Lower lobe of right lung (tissue), 2 donors: ENCODE measurements at regions not wholly inside any gene's neighbourhood (a gene's known extent, or its start where the extent isn't known, plus 50 kb on each side); places are given as distances from the start of the nearest gene placed in this dataset.
A peak's percentile ranks its signal among the peaks of the same experiment; 100 is the strongest.

Experiments used
- ATAC-seq, 2 donors: fragments of 200-7000 bp; cut with Tn5 transposase; one replicate each; pipeline ENCODE4 v1.9.1; 2020 to 2022; ENCODE audit warnings: mild to moderate bottlenecking in 2 of 2, moderate library complexity in 2 of 2
- DNase-seq: peaks from one replicate; pipeline ENCODE4 v3.0.0-alpha.2; 2020
- H3K27ac ChIP-seq: fragments of 200-600 bp; one replicate; pipeline ENCODE4 v1.8.0; 2022
- H3K27me3 ChIP-seq: fragments of 200-600 bp; one replicate; pipeline ENCODE4 v1.8.0; 2022; ENCODE audit warnings: low read depth
- H3K36me3 ChIP-seq: fragments of 200-600 bp; one replicate; pipeline ENCODE4 v1.8.0; 2022; ENCODE audit warnings: mild to moderate bottlenecking
- H3K4me1 ChIP-seq: fragments of 200-600 bp; one replicate; pipeline ENCODE4 v1.8.0; 2022
- H3K4me3 ChIP-seq: fragments of 200-600 bp; one replicate; pipeline ENCODE4 v1.8.0; 2022; ENCODE audit warnings: mild to moderate bottlenecking
- H3K9me3 ChIP-seq: fragments of 200-600 bp; one replicate; pipeline ENCODE4 v1.8.0; 2022
- intact Hi-C: fragments of 100-400 bp; cut with DNase I; formaldehyde crosslinking; loops from one replicate; pipeline ENCODE4 v1.11.0; 2022
- TF ChIP-seq, protein P1 (sequence below): fragments of 200-600 bp; IDR thresholded peaks from one replicate; pipeline ENCODE4 v1.8.0; 2022; ENCODE audit warnings: antibody characterized with exemption, mild to moderate bottlenecking
- donor health status: DM: no; HTN: yes; CAD: no; lungs with severe emphysema.

DNA sequence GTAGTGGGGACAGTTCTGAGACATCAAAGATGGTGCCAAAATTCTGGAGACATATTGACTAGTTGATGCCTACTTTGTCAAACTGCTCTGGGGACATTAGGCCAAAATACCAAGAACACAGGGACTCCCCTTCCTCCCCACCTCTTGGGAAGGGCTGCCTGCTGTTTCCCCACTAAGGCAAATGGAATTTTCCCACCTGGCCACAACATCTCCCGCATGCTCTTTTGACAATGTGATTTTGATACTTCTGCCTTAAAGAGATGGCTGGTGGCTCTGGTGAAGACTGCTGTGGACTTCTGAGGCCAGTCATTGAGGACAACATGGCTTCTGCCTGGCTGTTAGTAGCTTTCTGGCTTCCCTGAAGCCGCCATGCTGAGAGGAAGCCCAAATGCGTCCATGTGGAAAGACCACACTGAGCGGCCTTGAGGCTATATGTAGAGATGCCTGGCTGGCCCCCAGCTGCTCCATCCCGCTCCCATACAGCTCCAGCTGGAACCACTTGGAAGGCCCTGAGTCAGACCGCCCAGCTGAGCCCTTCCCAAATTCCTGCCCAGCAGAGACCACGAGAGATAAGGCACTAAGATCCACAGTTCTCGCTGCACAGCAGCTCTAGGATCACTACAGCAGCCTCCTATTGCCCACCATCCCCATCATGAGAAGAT, 226.7 kb downstream of the SYK start:
- intact Hi-C loops, result no loop called here
- Histone ChIP-seq H3K27me3 (no peaks in the 10 kb centered on the region), H3K4me3 (no peak overlapping the region), H3K9me3 (no peaks in the 10 kb centered on the region), H3K4me1 (no peaks in the 10 kb centered on the region), H3K36me3 (no peaks in the 10 kb centered on the region), H3K27ac (no peak overlapping the region)
- DNase-seq, result no peak
- no peak for ATAC-seq
- TF ChIP-seq, protein P1, sequence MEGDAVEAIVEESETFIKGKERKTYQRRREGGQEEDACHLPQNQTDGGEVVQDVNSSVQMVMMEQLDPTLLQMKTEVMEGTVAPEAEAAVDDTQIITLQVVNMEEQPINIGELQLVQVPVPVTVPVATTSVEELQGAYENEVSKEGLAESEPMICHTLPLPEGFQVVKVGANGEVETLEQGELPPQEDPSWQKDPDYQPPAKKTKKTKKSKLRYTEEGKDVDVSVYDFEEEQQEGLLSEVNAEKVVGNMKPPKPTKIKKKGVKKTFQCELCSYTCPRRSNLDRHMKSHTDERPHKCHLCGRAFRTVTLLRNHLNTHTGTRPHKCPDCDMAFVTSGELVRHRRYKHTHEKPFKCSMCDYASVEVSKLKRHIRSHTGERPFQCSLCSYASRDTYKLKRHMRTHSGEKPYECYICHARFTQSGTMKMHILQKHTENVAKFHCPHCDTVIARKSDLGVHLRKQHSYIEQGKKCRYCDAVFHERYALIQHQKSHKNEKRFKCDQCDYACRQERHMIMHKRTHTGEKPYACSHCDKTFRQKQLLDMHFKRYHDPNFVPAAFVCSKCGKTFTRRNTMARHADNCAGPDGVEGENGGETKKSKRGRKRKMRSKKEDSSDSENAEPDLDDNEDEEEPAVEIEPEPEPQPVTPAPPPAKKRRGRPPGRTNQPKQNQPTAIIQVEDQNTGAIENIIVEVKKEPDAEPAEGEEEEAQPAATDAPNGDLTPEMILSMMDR, result no peak

DNA sequence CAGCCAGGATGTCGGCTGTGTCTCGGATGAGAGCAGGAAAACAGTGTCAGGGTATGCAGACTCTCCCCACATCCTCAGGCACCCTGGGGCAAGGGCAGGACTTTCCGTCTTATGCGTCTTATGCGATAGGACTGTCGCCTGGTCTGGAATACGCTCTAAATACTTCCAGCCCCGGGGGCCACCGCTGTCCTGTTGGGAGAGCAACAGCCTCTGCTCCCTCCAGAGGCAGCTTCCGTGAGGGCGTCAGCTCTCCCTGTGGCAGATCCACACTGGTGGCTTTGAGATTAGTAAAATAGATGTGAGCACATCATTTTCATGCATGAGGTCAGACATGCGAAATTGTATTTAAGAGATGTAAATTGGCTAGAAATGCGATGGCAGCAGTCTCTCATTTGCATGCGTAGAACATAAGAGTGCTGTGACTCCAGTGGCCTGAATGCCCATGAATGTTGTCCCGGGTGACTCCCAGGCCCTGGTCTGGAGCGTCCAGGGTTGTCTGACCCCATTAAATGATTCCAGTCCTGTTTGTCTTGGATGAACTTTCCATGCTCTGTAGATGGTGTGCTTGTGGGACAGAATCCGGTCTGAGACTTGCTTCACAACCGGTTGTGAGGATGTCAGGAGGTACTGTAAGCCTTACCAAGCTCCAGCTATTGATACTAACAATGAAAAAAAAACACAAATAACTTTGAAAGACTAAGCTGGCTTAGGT, 228.2 kb downstream of the SYK start:
- H3K9me3 ChIP-seq, result no peaks in the 10 kb centered on the region
- TF ChIP-seq, protein P1, result no peak
- H3K27ac ChIP-seq, result no peak overlapping the region
- H3K27me3 ChIP-seq, result no peaks in the 10 kb centered on the region
- intact Hi-C loops, result no loop called here
- H3K4me1 ChIP-seq, result no peaks in the 10 kb centered on the region
- DNase-seq (no peak), ATAC-seq (no peak)
- H3K4me3 ChIP-seq, result no peak overlapping the region
- H3K36me3 ChIP-seq, result no peaks in the 10 kb centered on the region

DNA sequence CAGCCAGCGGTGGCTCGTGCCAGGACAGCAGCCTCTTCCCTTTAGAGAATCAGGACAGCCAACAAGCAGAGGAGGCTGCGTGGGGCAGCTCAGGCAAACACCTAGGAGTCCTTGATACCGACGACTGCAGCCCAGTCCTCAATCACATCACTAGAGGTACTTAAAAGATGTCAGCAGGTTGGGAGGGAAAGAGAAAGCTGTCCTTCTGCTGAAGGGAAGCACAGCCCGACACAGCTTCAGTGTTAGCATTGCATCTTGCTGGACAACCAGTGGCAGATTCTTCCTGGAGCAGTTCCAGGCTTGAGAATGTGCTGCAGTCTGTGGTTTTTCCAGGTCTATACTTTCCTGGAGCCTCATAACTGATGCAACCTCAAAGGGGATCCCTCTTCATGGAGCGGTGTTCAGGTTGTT, 230.5 kb downstream of the SYK start:
- Histone ChIP-seq H3K27me3 (no peaks in the 10 kb centered on the region), H3K36me3 (no peaks in the 10 kb centered on the region), H3K4me3 (no peak overlapping the region), H3K9me3 (no peaks in the 10 kb centered on the region), H3K4me1 (peaks cover 5% of the 10 kb centered on the region), H3K27ac (no peak overlapping the region)
- ATAC-seq, result no peak
- intact Hi-C loops, result no loop called here
- TF ChIP-seq, protein P1, result no peak
- DNase-seq, result no peak

DNA sequence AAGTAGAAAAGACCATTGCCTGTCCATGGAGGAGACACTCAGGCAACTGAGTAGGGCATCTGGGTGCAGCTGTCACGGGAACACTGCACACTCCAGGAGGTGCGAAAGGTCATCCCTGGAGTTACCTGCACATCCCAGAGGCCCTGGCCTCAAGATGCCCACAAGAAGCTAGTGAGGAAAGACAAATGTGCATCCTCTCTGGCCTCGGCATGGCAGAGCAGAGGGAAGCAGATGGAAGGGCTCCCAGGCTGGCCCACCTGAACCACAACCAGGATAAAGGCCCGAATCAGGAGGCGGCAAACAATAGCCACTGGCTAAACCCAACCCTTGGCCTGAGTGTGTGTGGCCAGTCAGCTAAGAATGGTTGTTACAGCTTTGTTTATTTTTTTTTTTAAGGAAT, 231.7 kb downstream of the SYK start:
- intact Hi-C loops, result no loop called here
- no peak for ATAC-seq
- DNase-seq, result no peak

DNA sequence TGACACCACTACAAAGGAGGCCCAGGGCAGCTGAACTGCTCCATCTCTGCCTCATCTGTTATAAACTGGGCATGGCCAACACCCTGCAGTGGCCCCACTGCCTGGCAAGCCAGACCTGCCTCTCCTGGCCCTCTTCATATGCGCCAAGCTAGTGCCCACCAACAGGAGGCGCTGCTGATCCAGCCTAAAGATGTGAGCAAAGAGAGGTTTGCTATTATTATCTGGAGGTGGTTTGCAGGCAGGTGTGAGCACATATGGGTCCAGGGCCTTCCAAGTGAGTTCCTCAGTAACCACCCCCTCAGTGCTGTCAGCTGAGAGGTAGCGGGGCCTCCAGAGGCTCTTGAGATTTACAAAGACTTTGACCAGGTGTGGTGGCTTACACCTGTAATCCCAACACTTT, 232.2 kb downstream of the SYK start:
- H3K4me1 ChIP-seq, result peaks cover 22% of the 10 kb centered on the region
- no peak for ATAC-seq
- H3K27ac ChIP-seq, result no peak overlapping the region
- intact Hi-C loops, result no loop called here
- no peaks in the 10 kb centered on the region for H3K36me3 ChIP-seq
- H3K4me3 ChIP-seq, result no peak overlapping the region
- DNase-seq, result no peak
- H3K9me3 ChIP-seq, result no peaks in the 10 kb centered on the region
- no peaks in the 10 kb centered on the region for H3K27me3 ChIP-seq
- TF ChIP-seq, protein P1, result peak; percentile 44

More for the DNA sequence above, 231.7 kb downstream of the SYK start:
- TF ChIP-seq, protein P1, result no peak
- Histone ChIP-seq H3K36me3 (no peaks in the 10 kb centered on the region), H3K4me1 (peaks cover 16% of the 10 kb centered on the region), H3K4me3 (no peak overlapping the region), H3K27ac (no peak overlapping the region), H3K27me3 (no peaks in the 10 kb centered on the region), H3K9me3 (no peaks in the 10 kb centered on the region)
